GM13977 (cell line): ENCODE measurements at regions not wholly inside any gene's neighbourhood (a gene's known extent, or its start where the extent isn't known, plus 50 kb on each side); places are given as distances from the start of the nearest gene placed in this dataset.
A peak's percentile ranks its signal among the peaks of the same experiment; 100 is the strongest.

Source experiments
- DNase-seq: peaks from one replicate; pipeline ENCODE4 v3.0.0; 2012; ENCODE audit warnings: low spot score
- CTCF ChIP-seq: IDR thresholded peaks from 2 replicates; pipeline ENCODE4 v1.5.1; 2012; ENCODE audit warnings: mild to moderate bottlenecking, control low read depth; ENCODE audit not compliant: insufficient read depth; ENCODE audit errors: extremely low read depth, missing control alignments
- in situ Hi-C: fragments of 300-500 bp; cut with MboI; formaldehyde crosslinking; loops from one replicate; pipeline ENCODE4 v1.12.0; 2022; ENCODE audit warnings: low sequenced_read_pairs, low pct_unique_long_range_greater_than_20kb, mixed read lengths, inconsistent platforms; ENCODE audit not compliant: unreplicated experiment

- in situ Hi-C loops = no loop called here
- no peak for DNase-seq
- TF ChIP-seq CTCF = no peak
Observed at GRCh38 chr1:227451057-227451456, 112.3 kb upstream of the ZNF678 start.

DNA sequence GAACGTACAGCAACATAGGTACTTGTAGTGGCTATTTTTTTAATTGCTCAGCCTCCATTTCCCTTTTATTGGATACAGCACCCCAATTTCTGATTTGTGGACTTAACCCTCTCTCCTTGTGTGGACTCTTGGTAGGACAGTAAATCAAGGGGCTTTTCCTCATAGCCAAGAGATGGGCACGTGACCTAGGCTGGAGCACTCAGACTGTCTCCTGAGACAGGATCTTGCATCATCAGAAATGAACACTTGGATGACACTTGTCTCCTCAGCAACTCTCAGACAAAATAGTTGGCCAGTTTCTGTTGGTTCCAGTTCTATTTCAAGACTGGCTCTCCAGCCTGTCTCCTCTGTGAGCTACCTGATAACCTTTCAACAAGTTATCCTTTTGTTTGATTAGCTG lies 112.9 kb upstream of the ZNF678 start:
- no peak for DNase-seq
- TF ChIP-seq CTCF = no peak
- in situ Hi-C loops = no loop called here

DNA sequence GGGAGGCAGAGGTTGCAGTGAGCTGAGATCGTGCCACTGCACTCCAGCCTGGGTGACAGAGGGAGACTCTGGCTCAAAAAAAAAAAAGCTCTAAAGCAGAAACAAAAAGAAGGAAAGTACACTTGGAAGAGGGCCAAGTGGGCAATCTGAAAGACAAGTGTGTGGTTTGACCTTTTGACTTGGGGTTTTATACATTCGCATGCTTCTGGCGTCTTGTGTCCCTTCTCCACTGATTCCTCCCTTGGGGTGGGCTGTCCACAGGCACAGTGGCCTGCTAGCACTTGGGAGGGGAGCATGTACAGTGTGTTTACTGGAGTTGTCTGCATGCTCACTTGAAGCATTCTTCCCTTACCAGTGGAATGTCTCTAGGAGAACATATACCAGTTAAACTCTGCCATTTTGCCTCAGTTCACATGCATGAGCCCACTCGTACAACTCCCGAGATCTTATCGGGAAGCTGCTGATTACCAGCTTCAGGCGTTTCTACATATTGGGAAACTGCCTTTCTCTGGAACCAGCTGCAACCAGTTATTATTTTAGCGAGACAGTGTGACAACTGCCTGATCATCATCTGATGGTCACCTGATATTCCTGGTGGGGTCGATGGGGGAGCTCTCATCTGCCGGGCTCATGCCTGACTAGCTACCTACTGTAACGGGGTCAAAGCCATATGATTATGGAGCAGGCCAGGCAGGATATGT lies 113.5 kb upstream of the ZNF678 start:
- TF ChIP-seq CTCF = no peak
- DNase-seq = no peak
- in situ Hi-C loops = no loop called here

DNA sequence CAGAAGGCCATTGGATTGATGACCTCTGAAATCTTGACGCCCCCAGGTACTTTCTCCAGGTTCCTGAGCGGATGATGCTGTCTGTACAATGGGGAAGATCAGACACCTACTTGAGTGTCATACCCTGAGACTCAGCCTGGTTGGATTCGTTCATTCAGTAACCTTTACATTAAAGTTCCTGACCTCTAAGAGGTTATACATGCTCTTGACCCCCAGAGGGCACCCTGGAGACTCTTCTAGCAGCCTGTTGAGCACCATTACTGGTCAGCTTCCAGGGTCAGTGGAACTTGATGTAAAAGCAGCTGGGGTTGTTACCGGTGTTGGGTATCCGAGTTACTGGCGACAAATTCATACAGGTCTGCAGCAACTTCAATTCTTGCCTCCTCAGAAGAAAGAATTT lies 114.3 kb upstream of the ZNF678 start:
- TF ChIP-seq CTCF = peak; percentile 53
- in situ Hi-C loops = no loop called here
- peak; percentile 69 for DNase-seq

DNA sequence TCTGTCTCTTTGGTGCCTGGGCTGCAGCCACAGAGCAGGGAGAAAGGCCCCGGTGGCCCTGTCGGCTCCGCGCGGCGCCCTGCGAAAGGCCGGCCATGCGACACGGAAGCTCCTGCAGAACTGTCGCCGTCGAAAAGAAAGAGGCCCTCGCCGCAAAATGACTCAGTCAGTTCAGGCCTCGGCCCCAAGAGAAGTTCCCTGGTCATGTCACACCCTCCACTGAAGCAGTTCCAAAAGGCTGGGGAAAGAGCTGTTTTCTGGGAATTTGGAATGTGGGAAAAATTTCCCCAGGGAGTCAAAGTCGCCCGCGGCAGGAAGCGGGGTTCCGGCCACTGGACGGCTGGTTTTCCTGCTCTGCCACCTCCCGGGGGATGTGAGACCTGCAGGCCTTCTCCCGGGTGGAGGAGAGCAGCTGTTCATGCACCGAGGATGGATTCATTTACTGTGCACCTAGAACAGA lies 115.8 kb upstream of the ZNF678 start:
- in situ Hi-C loops = no loop called here
- no peak for DNase-seq
- no peak for TF ChIP-seq CTCF

DNA sequence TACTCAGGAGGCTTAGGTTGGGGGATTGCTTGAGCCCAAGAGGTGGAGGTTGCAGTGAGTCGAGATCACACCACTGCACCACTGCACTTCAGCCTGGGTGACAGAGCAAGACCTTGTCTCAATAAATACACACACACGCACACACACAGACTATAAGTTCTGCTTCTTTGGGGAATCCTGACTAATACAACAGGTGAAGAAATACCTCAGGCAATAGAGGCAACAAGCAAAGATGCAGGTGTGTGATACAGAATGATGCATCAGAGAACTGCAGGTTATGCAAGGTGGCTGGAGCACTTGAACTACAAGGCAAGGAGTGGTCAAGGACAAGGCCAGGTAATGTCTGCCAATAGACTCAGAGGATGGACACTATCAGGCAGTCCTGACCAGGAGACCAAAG lies 117.6 kb upstream of the ZNF678 start:
- no peak for DNase-seq
- in situ Hi-C loops = no loop called here
- no peak for TF ChIP-seq CTCF
